SK-N-SH (cell line): ENCODE measurements at regions not wholly inside any gene's neighbourhood (a gene's known extent, or its start where the extent isn't known, plus 50 kb on each side); places are given as distances from the start of the nearest gene placed in this dataset.

Experiments
- CTCF ChIA-PET: fragments of 300-600, 350-600 bp; formaldehyde crosslinking; extraction: SDS; loops from one replicate; lab custom pipeline; 2021; lab: Yijun Ruan, JAX
- POLR2A ChIA-PET: fragments of 350-600 bp; sonication (Branson Sonifier 250); formaldehyde crosslinking; extraction: SDS; loops from one replicate; lab custom pipeline; 2020; ENCODE audit warnings: antibody characterized with exemption, inconsistent platforms; lab: Yijun Ruan, JAX
- DNase-seq: peaks from one replicate; pipeline ENCODE4 v3.0.0; 2012
- H2AFZ ChIP-seq: fragments of 200-600 bp; sonication (generic); 2 replicates; pipeline ENCODE4 v1.8.1; 2016; ENCODE audit warnings: antibody characterized with exemption, mild to moderate bottlenecking, low read depth
- H3F3A ChIP-seq: fragments of 200-600 bp; sonication (generic); replicated peaks from 2 replicates; pipeline ENCODE3; 2016; ENCODE audit warnings: antibody characterized with exemption, mild to moderate bottlenecking; ENCODE audit not compliant: insufficient read depth
- H3K27ac ChIP-seq, 2 experiments: fragments of 200-500 bp in 1 of 2; fragments of 200-600 bp in 1 of 2; sonication (Bioruptor generic) in 1 of 2; sonication (generic), shearing (Covaris generic) in 1 of 2; 2 replicates each; pipeline versions ENCODE4 v1.5.1 to v1.6.1; 2014 to 2016; ENCODE audit warnings: low read depth in 2 of 2, inconsistent platforms in 1 of 2, low read length in 1 of 2, mild to moderate bottlenecking in 1 of 2, mixed read lengths in 1 of 2
- H3K27me3 ChIP-seq: fragments of 200-600 bp; sonication (generic), shearing (Covaris generic); 2 replicates; pipeline ENCODE4 v1.6.1; 2016; ENCODE audit warnings: mixed run types; ENCODE audit not compliant: insufficient read depth
- H3K36me3 ChIP-seq, 2 experiments: fragments of 200-500 bp in 1 of 2; fragments of 200-600 bp in 1 of 2; sonication (Bioruptor generic) in 1 of 2; sonication (generic) in 1 of 2; replicated peaks in 1 of 2; 2 replicates each; pipeline versions ENCODE3 to v1.5.1; 2014 to 2016; ENCODE audit warnings: low read length in 1 of 2, mild to moderate bottlenecking in 1 of 2; ENCODE audit not compliant: insufficient read depth in 2 of 2, control insufficient read depth in 1 of 2
- H3K4me1 ChIP-seq, 2 experiments: fragments of 200-500 bp in 1 of 2; fragments of 200-600 bp in 1 of 2; sonication (Bioruptor generic) in 1 of 2; sonication (generic), shearing (Covaris generic) in 1 of 2; 2 replicates each; pipeline versions ENCODE4 v1.5.1 to v1.6.1; 2014 to 2016; ENCODE audit warnings: low read depth in 1 of 2, low read length in 1 of 2, mixed run types in 1 of 2; ENCODE audit not compliant: insufficient read depth in 2 of 2, control insufficient read depth in 1 of 2
- H3K4me2 ChIP-seq: fragments of 200-600 bp; sonication (generic), shearing (Covaris generic); 2 replicates; pipeline ENCODE4 v1.6.1; 2017; ENCODE audit warnings: mixed run types
- H3K4me3 ChIP-seq, 2 experiments: fragments of 200-500 bp in 1 of 2; fragments of 200-600 bp in 1 of 2; sonication (Bioruptor generic) in 1 of 2; sonication (generic), shearing (Covaris generic) in 1 of 2; 2 replicates each; pipeline versions ENCODE4 v1.5.1 to v1.8.1; 2014 to 2016; ENCODE audit warnings: low read depth in 2 of 2, inconsistent platforms in 1 of 2, low read length in 1 of 2, mild to moderate bottlenecking in 1 of 2, mixed read lengths in 1 of 2, moderate library complexity in 1 of 2
- H3K79me2 ChIP-seq: fragments of 200-600 bp; sonication (generic); 2 replicates; pipeline ENCODE4 v1.8.1; 2017; ENCODE audit warnings: mild to moderate bottlenecking; ENCODE audit not compliant: insufficient read depth
- H3K9ac ChIP-seq: fragments of 200-600 bp; sonication (generic); 2 replicates; pipeline ENCODE4 v1.6.1; 2017; ENCODE audit warnings: mixed run types
- H3K9me2 ChIP-seq: fragments of 200-600 bp; sonication (generic); 2 replicates; pipeline ENCODE4 v1.6.1; 2017; ENCODE audit warnings: mixed run types
- H3K9me3 ChIP-seq: fragments of 200-600 bp; sonication (generic); 2 replicates; pipeline ENCODE4 v1.6.1; 2017; ENCODE audit warnings: mixed run types, mild to moderate bottlenecking, moderate library complexity
- H4K20me1 ChIP-seq: fragments of 200-600 bp; sonication (generic); 2 replicates; pipeline ENCODE4 v1.6.1; 2017; ENCODE audit warnings: mild to moderate bottlenecking, mixed run types; ENCODE audit not compliant: insufficient read depth
- CHD2 ChIP-seq: fragments of 150-350 bp; IDR thresholded peaks from 2 replicates; pipeline ENCODE4 v1.6.1; 2018; ENCODE audit warnings: low read length; ENCODE audit not compliant: partially characterized antibody
- CTCF ChIP-seq: fragments of 200-600 bp; sonication (generic); IDR thresholded peaks from 2 replicates; pipeline ENCODE4 v1.6.1; 2017; ENCODE audit warnings: antibody characterized with exemption, mild to moderate bottlenecking, moderate library complexity
- EP300 ChIP-seq, 2 experiments: IDR thresholded peaks; 2 replicates each; pipeline versions ENCODE4 v1.4.0 to v1.6.1; 2012; ENCODE audit warnings: borderline replicate concordance in 1 of 2, low read depth in 1 of 2, low read length in 1 of 2
- FOSL2 ChIP-seq: IDR thresholded peaks from 2 replicates; pipeline ENCODE4 v1.4.0; 2012; ENCODE audit warnings: low read depth, mild to moderate bottlenecking, moderate library complexity, borderline replicate concordance
- GABPA ChIP-seq: IDR thresholded peaks from 2 replicates; pipeline ENCODE4 v1.4.0; 2012; ENCODE audit warnings: low read depth, mild to moderate bottlenecking
- IRF3 ChIP-seq: fragments of 150-350 bp; IDR thresholded peaks from 2 replicates; pipeline ENCODE4 v1.6.1; 2016; ENCODE audit warnings: mild to moderate bottlenecking, low read depth, low read length
- MAX ChIP-seq: IDR thresholded peaks from 2 replicates; pipeline ENCODE4 v1.4.0; 2012; ENCODE audit warnings: low read depth
- NFIC ChIP-seq: IDR thresholded peaks from 2 replicates; pipeline ENCODE4 v1.4.0; 2012; ENCODE audit warnings: borderline replicate concordance
- NRF1 ChIP-seq: IDR thresholded peaks from 2 replicates; pipeline ENCODE4 v1.6.1; 2012; ENCODE audit warnings: low read depth, mild to moderate bottlenecking, low read length
- PBX3 ChIP-seq: IDR thresholded peaks from 2 replicates; pipeline ENCODE4; 2012
- RAD21 ChIP-seq: IDR thresholded peaks from 2 replicates; pipeline ENCODE4 v1.6.1; 2012; ENCODE audit warnings: mild to moderate bottlenecking, low read length
- REST ChIP-seq: IDR thresholded peaks from 2 replicates; pipeline ENCODE4 v1.6.1; 2012; ENCODE audit warnings: mild to moderate bottlenecking, low read depth, low read length, moderate library complexity
- RXRA ChIP-seq: IDR thresholded peaks from 2 replicates; pipeline ENCODE4 v1.4.0; 2012; ENCODE audit warnings: low read depth, mild to moderate bottlenecking, borderline replicate concordance
- SMC3 ChIP-seq: IDR thresholded peaks from 2 replicates; pipeline ENCODE4 v1.6.1; 2012; ENCODE audit warnings: low read depth, low read length, improper control_type of control experiment
- TAF1 ChIP-seq: IDR thresholded peaks from 2 replicates; pipeline ENCODE4 v1.6.1; 2012; ENCODE audit warnings: low read depth, mild to moderate bottlenecking, low read length, moderate library complexity, borderline replicate concordance
- TCF12 ChIP-seq: IDR thresholded peaks from 2 replicates; pipeline ENCODE4 v1.4.0; 2012
- TEAD4 ChIP-seq: IDR thresholded peaks from 2 replicates; pipeline ENCODE4 v1.4.0; 2012; ENCODE audit warnings: mild to moderate bottlenecking, borderline replicate concordance; ENCODE audit not compliant: insufficient read depth
- YY1 ChIP-seq: IDR thresholded peaks from 2 replicates; pipeline ENCODE4 v1.4.0; 2012; ENCODE audit warnings: low read depth, mild to moderate bottlenecking
- ZBTB33 ChIP-seq: IDR thresholded peaks from 2 replicates; pipeline ENCODE4 v1.4.0; 2012; ENCODE audit warnings: low read depth, borderline replicate concordance
- WGBS: methylation state at CpG from one replicate; pipeline ENCODE4 v1.1.6; 2017; ENCODE audit warnings: low lambda C conversion rate; 5-methylcytosine and 5-hydroxymethylcytosine counted together

- Histone ChIP-seq H3K9ac (no peak overlapping the region), H3K79me2 (no peaks in the 10 kb centered on the region), H3K27ac (no peak overlapping the region), H3K9me2 (no peaks in the 10 kb centered on the region), H2AFZ (no peak overlapping the region), H3K36me3 (no peaks in the 10 kb centered on the region), H3K4me3 (no peak overlapping the region), H3K27me3 (no peaks in the 10 kb centered on the region), H3K9me3 (no peaks in the 10 kb centered on the region), H3K4me2 (no peak overlapping the region), H4K20me1 (no peaks in the 10 kb centered on the region), H3K4me1 (no peaks in the 10 kb centered on the region), H3F3A (no peaks in the 10 kb centered on the region)
- WGBS: 7% methylated on average over 3 of the region's 3 CpGs
- TF ChIP-seq SMC3 (no peak), FOSL2 (no peak), PBX3 (no peak), TCF12 (no peak), YY1 (no peak), RXRA (no peak), RAD21 (no peak), MAX (no peak), NRF1 (no peak), ZBTB33 (no peak), CTCF (no peak), TAF1 (no peak), NFIC (no peak), GABPA (no peak), TEAD4 (no peak), REST (no peak), EP300 (IDR thresholded peaks at IDR 0.05; ENCODE audit: borderline replicate concordance in 1 of 2, low read depth in 1 of 2, low read length in 1 of 2) (no peak), IRF3 (no peak), CHD2 (no peak)
- DNase-seq: no peak
- ChIA-PET POLR2A (no interaction called here), CTCF (no interaction called here)
These were observed 473.6 kb downstream of the EPHA7 start for GRCh38 chr6:92945799-92946198.
